ENCODE measurements at regions not wholly inside any gene's neighbourhood (a gene's known extent, or its start where the extent isn't known, plus 50 kb on each side); places are given as distances from the start of the nearest gene placed in this dataset.
"Not testable (repeated sequence)": the region's sequence is repeated elsewhere in the genome, so short reads cannot be mapped to it uniquely, and the experiment has no call there.

DNA sequence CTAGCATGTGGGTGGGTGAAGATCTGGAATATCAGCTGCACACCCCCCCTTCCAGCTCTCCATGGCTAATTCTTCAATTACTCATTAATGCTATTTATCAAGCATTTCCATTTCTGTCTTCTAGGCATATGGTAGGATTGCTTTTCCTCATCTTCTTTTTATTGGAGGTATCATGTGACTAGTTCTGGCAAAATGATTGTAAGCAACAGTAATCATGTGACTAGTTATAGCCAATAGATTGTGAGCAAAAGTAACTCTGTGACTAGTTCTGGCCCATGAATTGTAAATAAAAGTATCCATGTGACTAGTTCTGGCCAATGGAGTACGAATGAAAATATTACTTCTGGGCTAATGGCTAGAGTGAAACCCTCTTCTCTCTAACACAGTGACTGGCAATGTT is 107.0 kb upstream of the TMEM132E start:
- DNase-seq, result no peak

DNA sequence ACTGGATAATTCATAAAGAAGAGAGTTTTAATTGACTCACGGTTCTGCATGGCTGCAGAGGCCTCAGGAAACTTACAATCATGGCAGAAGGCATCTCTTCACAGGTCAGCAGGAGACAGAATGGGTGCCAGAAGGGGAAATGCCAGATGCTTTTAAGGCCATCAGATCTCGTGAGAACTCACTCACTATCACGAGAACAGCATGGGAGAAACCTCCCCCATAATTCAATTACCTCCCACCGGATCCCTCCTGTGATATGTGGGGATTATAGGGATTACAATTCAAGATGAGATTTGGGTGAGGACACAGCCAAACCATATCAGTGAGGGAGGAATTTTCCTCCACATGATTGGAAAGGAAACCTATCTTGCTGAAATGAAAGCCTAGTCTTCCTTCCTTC is 108.1 kb upstream of the TMEM132E start:
- not testable (repeated sequence) for DNase-seq

DNA sequence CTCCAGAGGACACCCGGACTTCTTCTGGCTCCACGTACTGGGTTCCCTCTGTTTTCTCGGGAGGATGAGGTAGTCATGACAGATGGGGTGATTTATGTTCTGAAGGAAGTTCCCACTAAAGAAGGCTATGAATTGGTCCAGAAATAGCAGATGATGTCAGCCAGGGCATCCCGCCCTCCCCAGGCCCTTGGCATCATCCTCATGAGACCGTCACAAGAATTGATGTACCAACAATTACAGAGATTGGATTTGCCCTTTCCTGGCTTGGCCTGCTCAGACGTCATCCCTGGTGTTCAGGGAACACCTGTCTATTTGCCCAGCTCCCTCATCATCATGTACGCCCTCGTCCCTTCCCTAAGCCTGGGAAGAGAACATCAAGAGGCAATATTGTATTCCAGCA is 102.8 kb upstream of the CCL1 start:
- no peak for DNase-seq

DNA sequence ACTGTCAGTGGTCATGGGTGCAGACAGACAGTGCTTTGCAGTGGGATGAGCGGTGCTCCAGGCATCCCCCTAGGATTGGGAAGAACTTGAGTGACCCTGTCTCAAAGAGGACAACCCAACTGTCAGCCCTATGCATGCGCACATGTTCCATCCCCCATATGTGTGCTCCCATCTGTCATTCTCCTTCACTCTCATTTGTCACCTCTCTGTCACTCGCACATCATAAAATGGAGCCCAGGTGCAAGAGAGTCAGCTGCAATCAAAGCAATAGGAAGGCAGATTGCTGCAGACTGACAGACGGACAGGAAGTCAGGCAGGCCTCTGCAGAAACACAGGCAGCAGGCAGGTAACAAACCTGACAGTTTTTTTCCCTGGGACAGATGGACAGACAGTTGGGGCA is 101.8 kb upstream of the CCL1 start:
- no peak for DNase-seq

DNA sequence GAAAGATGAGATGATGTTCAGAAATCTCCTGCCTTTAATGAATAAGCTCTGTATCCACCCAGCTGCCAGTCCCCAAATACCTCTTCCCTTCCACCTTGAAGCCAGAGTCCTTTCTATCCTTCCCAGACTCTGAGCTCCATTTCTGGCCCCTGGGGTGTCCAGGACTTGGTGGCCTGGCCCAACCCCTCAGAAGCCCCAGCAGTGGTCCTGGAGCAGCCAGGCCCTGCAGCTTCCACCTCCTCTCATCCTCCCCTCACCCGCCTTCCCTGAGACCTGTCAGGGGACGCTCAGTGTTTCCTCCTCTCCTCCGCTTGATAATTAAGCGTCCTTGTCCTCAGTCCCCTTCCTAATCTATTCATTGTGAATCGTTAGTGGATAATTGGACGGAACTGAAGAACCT is 95.2 kb upstream of the CCL1 start:
- DNase-seq, result no peak

DNA sequence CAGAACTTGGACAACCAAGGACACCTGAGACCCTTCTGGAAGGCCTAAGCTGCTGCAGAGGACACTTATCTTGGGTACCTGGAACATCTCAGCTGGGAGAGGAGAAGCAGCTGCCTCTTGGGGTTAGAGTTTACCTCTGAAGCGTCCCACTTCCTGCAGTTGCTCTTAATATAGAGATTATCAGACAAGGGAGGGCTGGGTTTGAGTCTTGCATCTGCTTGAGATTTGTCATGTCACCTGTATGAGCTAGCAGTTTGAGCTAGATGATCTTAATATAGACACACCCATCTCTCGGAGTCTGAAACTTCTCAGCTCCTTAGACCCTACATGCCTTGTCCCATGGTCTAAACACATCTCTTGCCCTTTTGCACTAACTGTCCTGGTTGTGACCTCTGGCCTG is 93.1 kb upstream of the CCL1 start:
- DNase-seq, result no peak

DNA sequence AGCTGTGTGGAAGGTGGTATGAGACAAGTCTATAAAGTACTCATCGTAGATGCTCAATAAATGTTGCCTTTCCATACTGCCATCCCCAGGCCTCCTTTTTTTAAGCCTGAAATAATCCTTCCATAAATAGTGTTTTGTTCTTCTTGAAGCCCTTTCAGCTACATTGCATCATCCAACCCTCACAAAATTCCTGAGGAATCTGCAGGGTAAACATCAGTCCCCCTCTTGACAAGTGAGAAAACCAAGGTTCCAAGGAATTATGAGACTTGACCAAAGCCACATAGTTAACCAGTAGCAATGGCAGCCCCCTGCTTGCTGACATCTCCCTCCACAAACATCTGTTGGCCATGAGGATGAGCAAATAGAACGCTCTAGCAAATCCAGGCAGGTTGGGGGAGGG is 89.7 kb upstream of the CCL1 start:
- no peak for DNase-seq

DNA sequence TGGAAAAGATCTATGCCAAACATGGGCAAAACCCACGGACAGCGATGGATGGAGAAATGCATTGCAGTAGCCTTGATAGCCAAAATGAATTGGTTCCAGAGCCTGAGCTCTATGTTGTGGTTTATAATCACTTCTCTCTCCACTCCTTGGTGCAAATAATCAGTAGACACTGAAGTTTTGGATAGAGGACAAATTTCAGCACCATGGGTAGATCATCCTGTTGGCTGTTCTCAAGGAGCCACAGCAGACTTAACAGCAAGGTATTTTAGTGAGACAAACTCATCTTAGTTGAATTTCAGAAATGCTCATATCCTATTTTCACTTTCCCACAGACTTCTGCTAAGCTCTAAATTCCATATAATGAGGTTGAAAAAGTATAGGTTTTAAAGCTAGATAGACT is 88.3 kb upstream of the CCL1 start:
- DNase-seq, result no peak

DNA sequence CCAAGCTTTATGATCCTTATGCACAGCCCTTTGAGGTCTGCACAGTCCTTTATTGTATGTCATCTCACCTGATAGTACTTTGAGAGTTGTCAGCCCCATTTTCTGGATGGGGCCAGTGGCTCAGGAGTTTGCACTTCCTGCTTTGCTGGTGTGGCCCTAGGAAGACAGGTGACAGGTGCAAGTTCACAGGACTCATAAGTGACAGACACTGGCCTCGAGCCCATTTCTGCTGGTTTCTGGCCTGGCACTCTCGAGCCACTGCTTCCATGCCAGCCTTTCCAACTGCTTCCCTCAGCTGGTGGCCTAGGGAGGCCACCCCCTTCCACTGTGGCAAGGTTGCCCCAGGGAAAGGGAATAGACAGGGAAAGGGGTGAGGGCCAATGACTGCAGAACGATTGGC is 84.4 kb upstream of the CCL1 start:
- DNase-seq, result no peak

DNA sequence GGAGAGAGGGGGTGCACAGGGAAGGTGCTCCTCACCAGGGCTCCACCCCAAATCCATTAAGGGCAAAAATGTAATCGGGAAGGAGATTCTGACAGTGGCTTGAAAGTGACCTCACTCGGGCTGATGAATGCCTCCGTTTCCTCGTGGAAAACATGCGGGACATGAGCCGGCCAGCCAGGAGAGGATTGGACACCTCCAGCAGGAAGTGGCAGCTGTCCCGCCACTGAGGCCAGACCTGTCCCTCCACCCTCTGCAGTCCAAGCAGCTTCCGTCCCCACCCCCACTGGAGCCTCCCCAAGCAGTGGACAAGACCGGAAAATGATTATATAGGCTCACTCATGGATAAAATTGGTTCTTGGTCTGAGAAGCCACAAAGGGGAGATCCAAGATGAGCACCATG is 82.1 kb upstream of the CCL1 start:
- DNase-seq, result no peak

DNA sequence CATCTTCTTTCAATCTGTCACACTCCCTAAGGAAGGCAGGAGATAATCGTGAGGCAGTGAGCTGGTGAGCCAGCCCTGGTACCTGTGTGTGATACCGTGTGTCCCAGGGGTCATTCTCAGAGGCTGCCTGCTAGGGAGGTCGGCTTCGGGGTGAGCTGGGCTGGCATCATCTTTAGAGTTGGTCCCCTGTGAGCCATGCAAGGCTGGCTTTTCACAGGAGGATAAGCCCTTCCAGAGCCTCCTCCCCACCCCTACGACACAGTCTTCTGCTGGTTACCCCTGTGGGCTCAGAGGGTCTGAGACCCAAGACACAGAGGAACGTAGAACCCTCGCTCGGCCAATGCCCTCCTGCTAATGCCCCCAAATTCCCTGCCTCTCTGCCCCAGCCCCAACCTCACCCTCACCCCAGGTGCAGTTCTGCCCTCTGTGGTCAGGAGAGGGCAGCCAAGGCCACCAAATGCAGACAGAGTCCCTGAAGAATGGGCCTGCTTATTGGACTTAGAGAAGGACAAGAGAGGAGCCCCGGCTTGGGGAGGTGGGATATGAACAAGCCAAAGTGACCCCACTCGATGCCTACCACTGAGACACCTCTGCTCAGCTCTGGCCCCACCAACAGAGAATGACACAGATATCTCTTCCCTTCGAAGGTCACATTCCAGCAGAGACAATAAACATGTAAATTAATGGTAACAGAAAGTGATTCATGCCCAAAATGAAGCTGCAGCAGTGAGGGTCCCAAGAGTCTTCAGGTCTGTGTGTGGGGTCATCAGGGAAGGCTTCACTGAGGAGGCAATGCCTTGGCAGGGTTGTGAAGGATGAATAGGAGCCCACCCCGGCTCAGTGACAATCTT is 80.8 kb upstream of the CCL1 start:
- DNase-seq, result no peak

DNA sequence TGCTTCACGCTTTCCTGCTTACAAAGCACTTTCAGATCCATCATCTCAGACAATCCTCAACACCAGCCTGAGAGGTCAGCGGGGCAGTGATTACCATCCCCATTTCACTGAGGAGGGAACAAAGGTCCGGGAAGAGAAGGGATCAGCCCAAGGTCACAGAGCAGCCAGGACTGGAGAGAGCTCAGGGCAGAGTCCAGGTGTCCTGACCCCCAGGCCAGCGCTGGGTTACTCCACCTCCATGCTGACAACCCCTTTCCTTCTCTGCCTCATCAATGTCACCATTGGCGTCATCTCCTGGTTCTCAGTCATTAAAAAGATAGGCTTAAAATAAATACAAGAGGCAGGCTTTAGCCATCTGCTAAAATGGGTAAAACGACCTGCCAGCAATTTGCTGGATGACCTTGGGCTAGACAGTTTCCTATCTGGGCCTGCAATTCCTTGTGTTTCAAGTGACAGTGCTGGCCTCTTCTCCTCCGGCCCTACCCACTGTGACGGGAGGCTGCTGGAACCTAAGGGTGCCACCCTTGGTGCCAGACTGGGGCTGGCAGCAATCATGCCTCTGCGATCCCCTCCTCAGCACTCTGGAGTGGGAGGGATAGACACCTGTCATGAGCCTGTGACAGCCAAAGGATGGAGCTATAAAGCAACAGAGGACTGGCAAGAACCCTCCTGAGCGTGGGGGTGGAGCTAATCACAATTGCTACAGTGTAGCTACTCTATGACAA is 79.5 kb upstream of the CCL1 start:
- no peak for DNase-seq

DNA sequence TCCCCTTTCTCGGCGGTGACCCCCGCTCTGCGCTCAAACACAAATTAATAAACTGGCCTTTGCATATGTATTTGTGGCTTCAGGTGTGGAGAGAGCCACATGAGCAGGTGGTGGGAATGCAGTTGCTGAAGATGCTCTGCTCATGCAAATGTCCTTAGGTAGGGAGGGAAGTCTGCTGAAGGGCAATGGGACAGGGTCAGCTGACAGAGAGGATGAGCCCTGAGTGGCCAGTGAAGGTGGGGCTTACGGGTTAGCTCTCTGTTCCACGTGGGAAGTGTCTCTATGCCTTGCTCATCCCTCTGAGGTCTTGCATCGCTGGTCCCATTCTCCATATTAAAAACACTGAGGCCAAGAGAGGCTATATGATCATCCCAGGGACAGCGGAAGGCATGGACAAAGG is 74.2 kb upstream of the CCL1 start:
- DNase-seq, result no peak

DNA sequence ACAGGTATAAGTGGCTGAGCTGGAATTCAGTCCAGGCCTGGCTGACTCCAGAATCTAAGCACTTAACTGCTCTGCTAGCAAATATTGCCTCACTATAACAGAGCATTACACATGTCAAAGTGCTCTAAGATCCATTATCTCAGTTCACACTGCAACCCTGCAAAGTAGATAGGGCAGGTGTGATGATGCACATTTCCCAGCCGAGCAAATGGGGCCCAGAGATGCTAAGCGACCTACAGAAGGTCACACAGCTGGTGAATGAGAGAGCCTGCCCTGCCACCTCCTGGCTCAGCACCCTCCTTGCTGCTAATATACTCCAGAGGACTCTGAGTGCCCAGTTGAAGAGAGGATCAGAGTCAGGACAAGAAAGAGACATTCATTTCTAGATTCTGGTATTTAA is 73.6 kb upstream of the CCL1 start:
- DNase-seq, result no peak

DNA sequence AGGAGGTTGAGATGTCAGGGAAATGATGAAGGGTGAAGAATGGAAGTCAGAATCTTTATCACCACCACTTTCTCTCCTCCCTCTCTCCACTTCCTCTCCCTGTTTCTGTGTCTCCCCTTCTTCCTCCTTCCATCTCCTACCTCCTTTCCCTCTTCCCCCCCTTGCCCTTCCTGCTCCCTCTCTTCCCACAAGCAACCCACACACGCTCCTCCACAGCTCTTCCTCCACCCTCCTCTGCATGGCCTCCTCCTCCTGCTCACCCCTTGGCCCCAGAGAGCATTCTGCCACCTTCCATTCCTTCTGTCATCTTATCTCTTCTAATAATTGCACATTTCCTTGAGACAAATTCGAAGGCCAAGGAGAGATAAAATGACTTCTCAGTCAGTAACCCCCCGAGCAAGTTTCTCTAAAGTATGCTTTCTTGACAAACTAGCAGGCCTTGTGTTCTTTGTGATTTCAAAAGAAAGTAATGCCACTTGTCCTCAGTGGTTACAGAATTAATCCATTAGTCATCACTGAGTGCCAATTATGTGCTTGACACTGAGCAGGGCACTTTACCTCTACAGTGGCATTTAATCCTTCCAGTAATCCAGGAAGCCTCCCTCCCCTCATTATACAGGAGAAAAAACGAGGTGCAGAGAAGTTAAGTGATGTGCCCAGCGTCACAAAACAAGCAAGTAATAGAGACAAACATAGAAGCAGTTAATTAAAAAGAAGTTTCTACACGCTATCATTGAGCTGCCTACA is 72.3 kb upstream of the CCL1 start:
- DNase-seq, result no peak

DNA sequence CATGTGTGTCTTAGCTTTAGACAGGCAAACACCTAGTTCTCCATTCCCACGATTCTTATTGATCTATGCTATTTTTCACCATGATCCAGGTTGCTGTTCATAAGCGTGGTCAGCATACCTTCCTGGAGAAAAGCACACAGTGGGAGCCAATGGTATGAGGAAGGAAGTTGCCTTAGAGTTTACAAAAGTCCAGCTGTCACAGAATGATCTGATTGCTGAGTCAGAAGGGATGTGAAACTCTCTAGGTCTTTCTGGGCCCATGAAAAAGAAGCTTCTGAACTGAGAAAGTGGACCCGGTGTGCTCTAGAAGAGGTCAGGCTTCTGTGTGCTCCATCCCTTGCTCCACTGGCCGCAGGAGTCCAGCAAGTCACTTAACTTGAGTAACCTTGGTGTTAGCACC is 71.0 kb upstream of the CCL1 start:
- DNase-seq, result no peak

DNA sequence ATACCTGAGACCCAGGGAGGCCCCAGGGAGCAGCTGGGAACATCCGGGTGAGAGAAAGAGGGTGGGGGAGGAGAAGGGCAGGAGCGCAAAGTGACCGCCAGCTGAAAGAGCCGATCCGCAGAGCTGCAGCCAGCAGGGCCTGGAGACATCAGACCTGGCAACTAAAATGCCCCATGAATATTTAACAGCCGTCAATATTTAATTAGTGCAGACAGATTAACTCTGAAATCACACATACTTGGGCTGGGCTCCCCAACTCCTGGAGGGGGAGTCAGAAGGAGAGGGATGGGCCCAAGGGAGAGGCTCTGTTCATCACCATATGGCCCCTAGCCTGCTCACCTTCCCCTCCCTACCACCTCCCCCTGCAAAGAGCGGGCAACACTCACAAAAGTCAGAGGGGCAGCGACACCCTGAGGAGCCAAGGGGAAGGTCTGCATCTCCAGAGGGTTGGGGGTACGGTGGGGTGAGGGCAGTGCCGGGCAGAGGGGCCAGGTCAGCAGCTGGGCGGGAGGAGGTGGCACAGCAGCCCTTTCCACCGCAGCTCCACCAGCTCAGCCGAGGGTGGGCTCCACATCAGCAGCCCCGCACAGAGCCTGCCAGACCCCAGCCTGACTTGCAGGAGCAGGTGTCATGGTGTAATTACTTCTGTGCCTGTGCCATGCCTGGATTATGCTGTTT is 61.9 kb upstream of the CCL1 start:
- no peak for DNase-seq

DNA sequence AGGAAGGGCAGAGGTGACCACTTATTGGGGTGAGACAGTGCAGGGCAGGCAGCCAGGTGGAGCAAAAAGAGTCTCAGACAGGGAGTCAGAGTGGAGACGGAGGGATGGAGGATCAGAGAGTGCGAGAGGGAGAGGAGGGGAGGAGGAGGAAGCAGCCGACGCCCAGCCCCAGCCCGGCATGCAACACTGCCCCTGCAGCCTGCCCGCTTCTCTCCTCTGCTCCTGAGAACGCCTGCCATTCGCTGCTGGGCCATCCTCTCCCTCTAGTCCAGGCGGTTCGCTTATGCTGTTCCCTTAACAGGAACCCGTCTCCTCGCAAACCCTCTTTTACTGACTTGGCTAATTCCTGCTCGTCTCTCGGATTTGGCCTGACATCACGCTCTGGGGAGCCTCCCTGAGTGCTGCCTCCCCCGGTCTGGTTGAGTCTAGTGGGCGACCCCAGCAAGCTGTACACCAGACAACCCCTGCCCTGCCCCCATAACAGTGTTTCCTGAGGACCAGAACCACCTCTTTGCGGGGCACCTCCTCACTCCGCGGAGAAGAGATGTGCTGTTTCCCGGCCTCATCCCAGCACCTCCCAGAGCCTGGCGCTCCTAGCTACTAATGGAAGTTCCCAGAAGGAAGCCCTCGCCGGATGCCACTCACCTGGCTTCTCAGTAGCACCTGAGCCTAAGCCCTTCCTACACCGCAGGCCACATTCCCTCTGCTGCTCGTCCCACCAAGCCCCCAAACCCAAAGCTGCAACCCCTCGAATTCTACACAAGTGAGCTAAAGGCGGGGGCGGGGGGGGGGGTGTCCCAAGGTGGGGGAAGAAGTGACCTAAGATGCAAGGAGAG is 61.2 kb upstream of the CCL1 start:
- DNase-seq, result no peak

DNA sequence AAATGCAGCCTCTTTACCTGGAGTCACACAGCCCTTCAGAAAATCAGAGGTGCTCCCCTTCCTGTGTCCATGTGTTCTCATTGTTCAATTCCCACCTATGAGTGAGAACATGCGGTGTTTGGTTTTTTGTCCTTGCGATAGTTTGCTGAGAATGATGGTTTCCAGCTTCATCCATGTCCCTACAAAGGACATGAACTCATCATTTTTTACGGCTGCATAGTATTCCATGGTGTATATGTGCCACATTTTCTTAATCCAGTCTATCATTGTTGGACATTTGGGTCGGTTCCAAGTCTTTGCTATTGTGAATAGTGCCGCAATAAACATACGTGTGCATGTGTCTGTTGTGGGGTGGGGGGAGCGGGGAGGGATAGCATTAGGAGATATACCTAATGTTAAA is 60.3 kb upstream of the CCL1 start:
- DNase-seq, result not testable (repeated sequence)

DNA sequence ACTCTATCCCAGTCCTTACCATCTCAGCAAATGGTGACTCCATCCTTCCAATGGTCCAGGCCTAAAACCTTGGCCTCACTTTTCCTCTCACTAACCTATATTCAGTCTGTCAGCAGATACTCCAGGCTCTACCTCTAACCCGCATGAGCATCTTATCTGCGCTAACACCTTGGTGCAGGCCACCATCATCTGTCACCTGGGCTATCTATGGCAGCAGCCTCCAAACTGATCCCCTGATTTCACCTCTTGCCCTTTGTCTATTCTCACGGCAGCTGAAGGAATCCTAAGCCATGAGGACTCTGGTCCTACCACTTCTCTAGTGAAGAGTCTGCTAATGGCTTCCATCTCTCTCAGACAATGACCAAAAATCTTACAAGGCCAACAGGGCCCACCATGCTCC is 57.9 kb upstream of the CCL1 start:
- no peak for DNase-seq

DNA sequence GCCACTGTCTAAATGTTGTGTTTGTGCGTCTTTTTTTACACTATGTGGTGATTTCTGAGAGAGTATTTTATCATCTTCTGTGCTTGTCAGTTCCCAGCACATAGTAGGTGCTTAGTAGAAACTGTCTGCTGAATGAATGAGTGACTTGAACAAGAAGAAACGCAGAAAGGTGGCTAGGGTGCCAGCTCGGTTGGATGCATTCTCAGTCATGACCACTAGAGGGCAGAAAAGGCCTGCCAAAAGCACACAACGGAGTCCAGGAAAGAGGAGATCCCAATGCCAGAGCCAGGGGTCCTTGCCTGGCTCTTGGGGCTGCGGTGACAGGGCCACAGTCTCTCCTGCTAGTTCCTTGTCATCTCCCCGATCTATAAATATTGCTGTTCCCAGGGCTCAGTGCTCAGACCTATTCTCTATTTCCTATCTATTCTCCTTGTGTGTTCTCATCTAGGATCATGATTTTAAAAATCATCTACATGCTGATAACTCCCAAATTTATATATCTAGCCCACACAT is 57.3 kb upstream of the CCL1 start:
- DNase-seq, result peak; percentile 26

DNA sequence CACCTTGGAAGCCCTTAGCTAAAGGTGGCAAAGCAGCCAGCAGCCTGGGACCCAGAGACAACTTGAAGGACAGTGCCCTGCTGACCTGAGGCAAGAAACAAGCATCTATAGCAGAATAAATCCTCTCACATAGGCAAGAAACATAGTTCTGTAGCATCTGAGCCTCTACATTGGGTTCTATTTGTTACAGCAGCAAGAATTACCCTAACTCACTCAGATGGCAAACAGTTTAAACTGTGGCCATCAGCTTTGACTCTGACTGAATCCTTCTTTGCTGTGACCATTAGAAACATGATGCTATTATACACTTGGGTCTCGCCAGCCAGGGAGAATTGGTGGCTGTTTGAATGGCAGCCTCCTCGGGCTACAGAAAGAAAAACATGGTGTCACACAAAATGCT is 53.1 kb upstream of the CCL1 start:
- DNase-seq, result no peak

All from NCI-H2029 treated with DMSO at 0.1 percent for 48 hours (cell line).